K562 (cell line): ENCODE measurements at regions not wholly inside any gene's neighbourhood (a gene's known extent, or its start where the extent isn't known, plus 50 kb on each side); places are given as distances from the start of the nearest gene placed in this dataset.

Experiments
- DACH1 ChIP-seq: fragments of 450-650 bp; IDR thresholded peaks from 2 replicates; pipeline ENCODE4 v1.6.1; 2018; ENCODE audit not compliant: partially characterized antibody
- MYC ChIP-seq, 2 experiments: fragments of 250-450 bp in 1 of 2; sonication (Bioruptor Pico) in 1 of 2; IDR thresholded peaks; 2 replicates each; pipeline versions ENCODE4 v1.5.1 to v1.6.1; 2012 to 2021; ENCODE audit warnings: low read depth in 2 of 2, borderline replicate concordance in 1 of 2, improper control_type of control experiment in 1 of 2, low read length in 1 of 2, mild to moderate bottlenecking in 1 of 2, moderate library complexity in 1 of 2
- ZNF239 ChIP-seq: fragments of 250-450 bp; sonication (Bioruptor Pico); IDR thresholded peaks from 2 replicates; pipeline ENCODE4 v1.4.0; 2020; ENCODE audit warnings: mild to moderate bottlenecking
- TF ChIP-seq, protein P1 (sequence below), 3 experiments: IDR thresholded peaks in 2 of 3; conservative IDR thresholded peaks in 1 of 3; 2 replicates each; pipeline ENCODE4 v1.5.1; 2011 to 2012; ENCODE audit warnings: low read length in 3 of 3, mild to moderate bottlenecking in 3 of 3, control low read depth in 2 of 3, improper control_type of control experiment in 1 of 3, inconsistent platforms in 1 of 3, low read depth in 1 of 3, mixed read lengths in 1 of 3, moderate library complexity in 1 of 3; ENCODE audit not compliant: insufficient read depth in 2 of 3

DNA sequence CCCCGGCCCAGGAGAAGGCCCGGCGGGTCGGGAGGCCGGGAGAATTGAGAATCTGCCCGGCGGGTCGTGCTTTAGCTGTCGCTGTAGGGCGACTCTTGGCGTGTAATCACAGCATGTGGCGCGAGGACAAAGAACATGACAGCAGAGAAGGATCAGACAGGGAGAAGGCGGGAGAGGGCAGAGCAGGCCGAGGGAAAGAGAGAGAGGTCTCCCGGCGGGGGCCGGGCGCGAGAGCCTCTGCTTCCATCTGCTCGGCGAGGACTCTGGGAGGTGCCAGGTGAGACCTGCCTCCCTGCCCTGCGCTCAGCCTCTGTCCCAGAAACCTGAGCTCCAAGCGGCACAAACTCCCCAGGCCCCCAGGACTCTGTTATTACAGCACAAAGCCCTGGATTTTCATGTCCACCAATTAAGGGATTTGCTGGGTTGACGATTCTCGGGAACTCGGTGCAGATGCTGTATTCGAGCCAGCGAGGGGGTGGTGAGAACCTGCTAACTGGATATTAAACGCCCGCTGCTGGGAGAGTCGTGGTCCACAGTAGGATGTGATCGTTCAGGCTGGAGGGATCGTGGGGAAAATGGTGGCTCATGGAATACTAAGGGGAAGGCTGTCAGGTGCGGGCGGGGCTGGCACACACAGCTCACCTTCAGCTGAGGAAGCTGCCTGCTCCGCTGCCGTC lies 172.0 kb upstream of the CIBAR2 start:
- TF ChIP-seq, protein P1, sequence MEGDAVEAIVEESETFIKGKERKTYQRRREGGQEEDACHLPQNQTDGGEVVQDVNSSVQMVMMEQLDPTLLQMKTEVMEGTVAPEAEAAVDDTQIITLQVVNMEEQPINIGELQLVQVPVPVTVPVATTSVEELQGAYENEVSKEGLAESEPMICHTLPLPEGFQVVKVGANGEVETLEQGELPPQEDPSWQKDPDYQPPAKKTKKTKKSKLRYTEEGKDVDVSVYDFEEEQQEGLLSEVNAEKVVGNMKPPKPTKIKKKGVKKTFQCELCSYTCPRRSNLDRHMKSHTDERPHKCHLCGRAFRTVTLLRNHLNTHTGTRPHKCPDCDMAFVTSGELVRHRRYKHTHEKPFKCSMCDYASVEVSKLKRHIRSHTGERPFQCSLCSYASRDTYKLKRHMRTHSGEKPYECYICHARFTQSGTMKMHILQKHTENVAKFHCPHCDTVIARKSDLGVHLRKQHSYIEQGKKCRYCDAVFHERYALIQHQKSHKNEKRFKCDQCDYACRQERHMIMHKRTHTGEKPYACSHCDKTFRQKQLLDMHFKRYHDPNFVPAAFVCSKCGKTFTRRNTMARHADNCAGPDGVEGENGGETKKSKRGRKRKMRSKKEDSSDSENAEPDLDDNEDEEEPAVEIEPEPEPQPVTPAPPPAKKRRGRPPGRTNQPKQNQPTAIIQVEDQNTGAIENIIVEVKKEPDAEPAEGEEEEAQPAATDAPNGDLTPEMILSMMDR (IDR thresholded peaks at IDR 0.05 in 2 of 3, conservative IDR thresholded peaks at IDR 0.05 in 1 of 3; ENCODE audit: insufficient read depth in 2 of 3, low read depth in 1 of 3, low read length in 3 of 3): no peak
- no peak for TF ChIP-seq MYC (IDR thresholded peaks at IDR 0.05; ENCODE audit: low read depth, low read length)
- TF ChIP-seq MYC (CRISPR knock-in tag; IDR thresholded peaks at IDR 0.05; ENCODE audit: borderline replicate concordance, low read depth): no peak
- TF ChIP-seq ZNF239 (CRISPR knock-in tag): no peak
- TF ChIP-seq DACH1: no peak
